GM12878 (cell line): ENCODE measurements at regions not wholly inside any gene's neighbourhood (a gene's known extent, or its start where the extent isn't known, plus 50 kb on each side); places are given as distances from the start of the nearest gene placed in this dataset.

Experiments
- ATAC-seq: fragments of 200-7000 bp; cut with Tn5 transposase; 3 replicates; pipeline ENCODE4 v1.9.1; 2020; ENCODE audit warnings: mild to moderate bottlenecking, moderate library complexity
- BruUV-seq: library from RNA; stranded (reverse); fragments of 400-500 nt; replicated peaks from 2 replicates; lab custom pipeline; 2021; lab: Mats Ljungman, UMichigan
- CTCF ChIA-PET: fragments of 300-600 bp; sonication (Branson Sonifier 250); formaldehyde crosslinking; extraction: SDS; loops from one replicate; lab custom pipeline; 2021; ENCODE audit warnings: inconsistent platforms; lab: Yijun Ruan, JAX
- POLR2A ChIA-PET: fragments of 350-600 bp; formaldehyde crosslinking; extraction: SDS; loops from one replicate; lab custom pipeline; 2021; ENCODE audit warnings: inconsistent platforms; lab: Charles Lee
- RAD21 ChIA-PET: fragments of 300-600 bp; sonication (Branson Sonifier 250); formaldehyde crosslinking; loops from one replicate; lab custom pipeline; 2023; ENCODE audit warnings: antibody characterized with exemption; ENCODE audit not compliant: unreplicated experiment; lab: Charles Lee
- SMC1A ChIA-PET: fragments of 300-600 bp; sonication (Branson Sonifier 250); formaldehyde crosslinking; loops from one replicate; lab custom pipeline; 2023; ENCODE audit not compliant: unreplicated experiment, uncharacterized antibody; lab: Charles Lee
- DNase-seq: peaks from one replicate; pipeline ENCODE4 v3.0.0-alpha.2; 2011; ENCODE audit warnings: low read depth, low spot score
- FAIRE-seq: peaks from 3 replicates; lab custom pipeline; 2011; peaks lifted over from hg19 to GRCh38; lab: Jason Lieb, UNC
- H2AFZ ChIP-seq: 2 replicates; pipeline ENCODE4 v1.6.0; 2011; ENCODE audit warnings: low read depth, low read length, control low read depth; ENCODE audit not compliant: control insufficient read depth
- H3K27ac ChIP-seq: 2 replicates; pipeline ENCODE4 v1.5.1; 2011; ENCODE audit warnings: control low read depth; ENCODE audit not compliant: control insufficient read depth, insufficient read depth
- H3K27me3 ChIP-seq, 2 experiments: replicated peaks in 1 of 2; 2 replicates each; pipeline versions ENCODE4 v1.6.0 to v1.6.1; 2011; ENCODE audit warnings: low read length in 1 of 2; ENCODE audit not compliant: control insufficient read depth in 2 of 2, insufficient read depth in 2 of 2
- H3K36me3 ChIP-seq, 2 experiments: 2 replicates each; pipeline ENCODE4 v1.5.1; 2011; ENCODE audit warnings: low read length in 1 of 2; ENCODE audit not compliant: control insufficient read depth in 2 of 2, insufficient read depth in 2 of 2
- H3K4me1 ChIP-seq: 2 replicates; pipeline ENCODE4 v1.6.1; 2011; ENCODE audit warnings: mild to moderate bottlenecking, low read length, moderate library complexity, mixed read lengths; ENCODE audit not compliant: control insufficient read depth, insufficient read depth
- H3K4me2 ChIP-seq: 2 replicates; pipeline ENCODE4 v1.6.0; 2011; ENCODE audit warnings: control low read depth; ENCODE audit not compliant: control insufficient read depth, insufficient read depth
- H3K4me3 ChIP-seq: fragments of 200-600 bp; sonication (generic); 2 replicates; pipeline ENCODE4 v1.5.1; 2016
- H3K79me2 ChIP-seq: 2 replicates; pipeline ENCODE4 v1.6.0; 2011; ENCODE audit warnings: low read length; ENCODE audit not compliant: control insufficient read depth, insufficient read depth
- H3K9ac ChIP-seq: 2 replicates; pipeline ENCODE4 v1.8.0; 2011; ENCODE audit warnings: low read length, control low read depth, mixed read lengths; ENCODE audit not compliant: control insufficient read depth, insufficient read depth
- H3K9me3 ChIP-seq: replicated peaks from 3 replicates; pipeline ENCODE4 v1.5.1; 2011; ENCODE audit warnings: mild to moderate bottlenecking, low read length; ENCODE audit not compliant: control insufficient read depth, insufficient read depth
- H4K20me1 ChIP-seq: 2 replicates; pipeline ENCODE4 v1.6.0; 2011; ENCODE audit not compliant: control insufficient read depth, insufficient read depth
- IKZF2 ChIP-seq, 2 experiments: fragments of 450-650 bp; IDR thresholded peaks; 2 replicates each; pipeline ENCODE4 v1.6.1; 2017; ENCODE audit warnings: mild to moderate bottlenecking in 2 of 2, moderate library complexity in 2 of 2
- MEF2A ChIP-seq: IDR thresholded peaks from 2 replicates; pipeline ENCODE4 v1.6.1; 2011; ENCODE audit warnings: low read depth, mild to moderate bottlenecking, low read length, moderate library complexity; ENCODE audit not compliant: insufficient read depth
- WGBS: methylation state at CpG from one replicate; pipeline ENCODE4 v1.1.6; 2016; ENCODE audit warnings: low lambda C conversion rate; ENCODE audit not compliant: insufficient replicate concordance, insufficient coverage; ENCODE audit errors: missing lambda C conversion rate; 5-methylcytosine and 5-hydroxymethylcytosine counted together
- in situ Hi-C: fragments of 300-500 bp; cut with MboI; formaldehyde crosslinking; loops from 9 replicates; pipeline ENCODE4 v1.14.3; 2018; ENCODE audit warnings: mixed read lengths
- intact Hi-C: fragments of 100-400 bp; cut with micrococcal nuclease; formaldehyde crosslinking; loops from one replicate; pipeline ENCODE4 v1.14.2; 2022; ENCODE audit not compliant: unreplicated experiment
- TF ChIP-seq, protein P1 (sequence below): fragments of 450-650 bp; formaldehyde crosslinking; IDR thresholded peaks from 2 replicates; pipeline ENCODE4 v1.5.0; 2022; ENCODE audit warnings: mild to moderate bottlenecking, missing genetic modification characterization
- TF ChIP-seq, protein P2 (sequence below): IDR thresholded peaks from 2 replicates; pipeline ENCODE4 v1.6.1; 2011; ENCODE audit warnings: low read depth, mild to moderate bottlenecking, low read length, moderate library complexity, borderline replicate concordance; ENCODE audit errors: extremely low read depth

DNA sequence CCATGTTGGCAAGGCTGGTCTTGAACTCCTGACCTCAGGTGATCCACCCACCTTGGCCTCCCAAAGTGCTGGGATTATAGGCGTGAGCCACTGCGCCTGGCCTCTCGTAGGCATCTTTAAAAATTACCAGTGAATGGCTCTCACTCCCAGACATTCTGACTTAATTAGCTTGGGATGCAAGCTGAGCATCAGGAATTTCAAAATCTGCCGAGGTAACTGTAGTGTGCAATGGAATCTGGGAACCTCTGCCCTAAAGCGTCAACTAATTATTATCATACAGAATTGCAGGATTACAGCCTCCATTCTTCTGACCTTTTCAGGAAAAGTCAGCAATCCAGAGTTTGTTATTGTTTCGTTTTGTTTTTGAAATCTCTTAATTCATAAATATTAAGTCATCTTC lies 213.4 kb upstream of the DMAC1 start:
- H3K36me3 ChIP-seq: no peaks in the 10 kb centered on the region
- POLR2A ChIA-PET: interaction anchor here (0.6 kb wide), 2 partner anchors 28 to 213 kb away, joined by 3 to 7 read pairs; partner anchors contain the start of gene DMAC1
- WGBS: 13% methylated on average over 6 of the region's 6 CpGs
- DNase-seq (no peak), FAIRE-seq (no peak), ATAC-seq (no peak)
- no peak for TF ChIP-seq MEF2A
- TF ChIP-seq, protein P1, sequence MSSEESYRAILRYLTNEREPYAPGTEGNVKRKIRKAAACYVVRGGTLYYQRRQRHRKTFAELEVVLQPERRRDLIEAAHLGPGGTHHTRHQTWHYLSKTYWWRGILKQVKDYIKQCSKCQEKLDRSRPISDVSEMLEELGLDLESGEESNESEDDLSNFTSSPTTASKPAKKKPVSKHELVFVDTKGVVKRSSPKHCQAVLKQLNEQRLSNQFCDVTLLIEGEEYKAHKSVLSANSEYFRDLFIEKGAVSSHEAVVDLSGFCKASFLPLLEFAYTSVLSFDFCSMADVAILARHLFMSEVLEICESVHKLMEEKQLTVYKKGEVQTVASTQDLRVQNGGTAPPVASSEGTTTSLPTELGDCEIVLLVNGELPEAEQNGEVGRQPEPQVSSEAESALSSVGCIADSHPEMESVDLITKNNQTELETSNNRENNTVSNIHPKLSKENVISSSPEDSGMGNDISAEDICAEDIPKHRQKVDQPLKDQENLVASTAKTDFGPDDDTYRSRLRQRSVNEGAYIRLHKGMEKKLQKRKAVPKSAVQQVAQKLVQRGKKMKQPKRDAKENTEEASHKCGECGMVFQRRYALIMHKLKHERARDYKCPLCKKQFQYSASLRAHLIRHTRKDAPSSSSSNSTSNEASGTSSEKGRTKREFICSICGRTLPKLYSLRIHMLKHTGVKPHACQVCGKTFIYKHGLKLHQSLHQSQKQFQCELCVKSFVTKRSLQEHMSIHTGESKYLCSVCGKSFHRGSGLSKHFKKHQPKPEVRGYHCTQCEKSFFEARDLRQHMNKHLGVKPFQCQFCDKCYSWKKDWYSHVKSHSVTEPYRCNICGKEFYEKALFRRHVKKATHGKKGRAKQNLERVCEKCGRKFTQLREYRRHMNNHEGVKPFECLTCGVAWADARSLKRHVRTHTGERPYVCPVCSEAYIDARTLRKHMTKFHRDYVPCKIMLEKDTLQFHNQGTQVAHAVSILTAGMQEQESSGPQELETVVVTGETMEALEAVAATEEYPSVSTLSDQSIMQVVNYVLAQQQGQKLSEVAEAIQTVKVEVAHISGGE (CRISPR knock-in tag): no peak
- TF ChIP-seq IKZF2 (IDR thresholded peaks at IDR 0.05): no peak
- TF ChIP-seq, protein P2, sequence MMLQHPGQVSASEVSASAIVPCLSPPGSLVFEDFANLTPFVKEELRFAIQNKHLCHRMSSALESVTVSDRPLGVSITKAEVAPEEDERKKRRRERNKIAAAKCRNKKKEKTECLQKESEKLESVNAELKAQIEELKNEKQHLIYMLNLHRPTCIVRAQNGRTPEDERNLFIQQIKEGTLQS: no peak
- H3K79me2 ChIP-seq: no peaks in the 10 kb centered on the region
- H3K4me2 ChIP-seq: no peak overlapping the region
- H3K4me1 ChIP-seq: no peaks in the 10 kb centered on the region
- CTCF ChIA-PET: no interaction called here
- H4K20me1 ChIP-seq: no peaks in the 10 kb centered on the region
- RAD21 ChIA-PET: no interaction called here
- in situ Hi-C loops (no loop called here), intact Hi-C loops (no loop called here)
- H3K27me3 ChIP-seq: no peaks in the 10 kb centered on the region
- BruUV-seq: no TSS peak
- H2AFZ ChIP-seq: no peak overlapping the region
- no peak overlapping the region for H3K9ac ChIP-seq
- no peak overlapping the region for H3K4me3 ChIP-seq
- H3K27ac ChIP-seq: no peak overlapping the region
- no peaks in the 10 kb centered on the region for H3K9me3 ChIP-seq
- SMC1A ChIA-PET: interaction anchor here (0.6 kb wide), 1 partner anchor 1595 kb away, joined by 3 read pairs; no protein-coding TSS in a partner anchor
